OCI-LY1 (cell line): ENCODE measurements at regions not wholly inside any gene's neighbourhood (a gene's known extent, or its start where the extent isn't known, plus 50 kb on each side); places are given as distances from the start of the nearest gene placed in this dataset.

Experiments used
- CTCF ChIP-seq: fragments of 200-600 bp; sonication (generic), shearing (Covaris generic); IDR thresholded peaks from 2 replicates; pipeline ENCODE4 v1.5.1; 2017; ENCODE audit warnings: mild to moderate bottlenecking, antibody characterized with exemption, low read length, moderate library complexity, mixed read lengths
- EZH2 ChIP-seq: fragments of 200-600 bp; sonication (generic), shearing (Covaris generic); IDR thresholded peaks from 2 replicates; pipeline ENCODE4 v1.8.0; 2017; ENCODE audit warnings: borderline replicate concordance, mixed run types, mild to moderate bottlenecking, antibody characterized with exemption, low read length, moderate library complexity, mixed read lengths

GRCh38 chr14:27123162-27123561 is 525.3 kb upstream of the NOVA1 start:
- TF ChIP-seq CTCF = no peak
- no peak for TF ChIP-seq EZH2
